ENCODE measurements at regions not wholly inside any gene's neighbourhood (a gene's known extent, or its start where the extent isn't known, plus 50 kb on each side); places are given as distances from the start of the nearest gene placed in this dataset.

- Histone ChIP-seq H3K4me3 (ENCODE audit: low read depth in 1 of 5, low read length in 5 of 5) (no peak overlapping the region), H3K9ac (ENCODE audit: low read length in 5 of 5) (no peak overlapping the region), H3K36me3 (ENCODE audit: control insufficient read depth in 5 of 5, insufficient read depth in 5 of 5, low read length in 5 of 5) (no peaks in the 10 kb centered on the region), H3K9me3 (ENCODE audit: control insufficient read depth in 5 of 5, low read length in 5 of 5) (peaks cover 0 to 2% (median 0%) of the 10 kb centered on the region in 5 donors), H3K4me1 (ENCODE audit: control insufficient read depth in 5 of 5, insufficient read depth in 5 of 5, low read length in 5 of 5) (no peaks in the 10 kb centered on the region), H3K27me3 (ENCODE audit: control insufficient read depth in 5 of 5, insufficient read depth in 4 of 5, low read length in 5 of 5) (no peaks in the 10 kb centered on the region), H3K27ac (ENCODE audit: low read depth, low read length) (no peak overlapping the region)
Measured at GRCh38 chr5:166505544-166505943, 1785.9 kb upstream of the WWC1 start.

- Histone ChIP-seq H3K27me3 (ENCODE audit: control insufficient read depth in 5 of 5, insufficient read depth in 4 of 5, low read length in 5 of 5) (no peaks in the 10 kb centered on the region), H3K36me3 (ENCODE audit: control insufficient read depth in 5 of 5, insufficient read depth in 5 of 5, low read length in 5 of 5) (no peaks in the 10 kb centered on the region), H3K27ac (ENCODE audit: low read depth, low read length) (no peak overlapping the region), H3K9ac (ENCODE audit: low read length in 5 of 5) (no peak overlapping the region), H3K9me3 (ENCODE audit: control insufficient read depth in 5 of 5, low read length in 5 of 5) (peaks cover 0 to 2% (median 0%) of the 10 kb centered on the region in 5 donors), H3K4me1 (ENCODE audit: control insufficient read depth in 5 of 5, insufficient read depth in 5 of 5, low read length in 5 of 5) (no peaks in the 10 kb centered on the region), H3K4me3 (ENCODE audit: low read depth in 1 of 5, low read length in 5 of 5) (no peak overlapping the region)
Measured at GRCh38 chr5:166507810-166508425, 1783.5 kb upstream of the WWC1 start.

GRCh38 chr5:166509085-166509484, 1782.4 kb upstream of the WWC1 start:
- Histone ChIP-seq H3K9me3 (ENCODE audit: control insufficient read depth in 5 of 5, low read length in 5 of 5) (peaks cover 0 to 2% (median 0%) of the 10 kb centered on the region in 5 donors), H3K27me3 (ENCODE audit: control insufficient read depth in 5 of 5, insufficient read depth in 4 of 5, low read length in 5 of 5) (no peaks in the 10 kb centered on the region), H3K9ac (ENCODE audit: low read length in 5 of 5) (no peak overlapping the region), H3K4me3 (ENCODE audit: low read depth in 1 of 5, low read length in 5 of 5) (no peak overlapping the region), H3K36me3 (ENCODE audit: control insufficient read depth in 5 of 5, insufficient read depth in 5 of 5, low read length in 5 of 5) (no peaks in the 10 kb centered on the region), H3K4me1 (ENCODE audit: control insufficient read depth in 5 of 5, insufficient read depth in 5 of 5, low read length in 5 of 5) (no peaks in the 10 kb centered on the region), H3K27ac (ENCODE audit: low read depth, low read length) (no peak overlapping the region)

GRCh38 chr5:166517976-166518375, 1773.5 kb upstream of the WWC1 start:
- H3K27ac ChIP-seq (ENCODE audit: low read depth, low read length) = no peak overlapping the region
- no peak overlapping the region for H3K4me3 ChIP-seq (ENCODE audit: low read depth in 1 of 5, low read length in 5 of 5)
- peaks cover 0 to 2% (median 0%) of the 10 kb centered on the region in 5 donors for H3K27me3 ChIP-seq (ENCODE audit: control insufficient read depth in 5 of 5, insufficient read depth in 4 of 5, low read length in 5 of 5)
- H3K9ac ChIP-seq (ENCODE audit: low read length in 5 of 5) = no peak overlapping the region
- H3K9me3 ChIP-seq (ENCODE audit: control insufficient read depth in 5 of 5, low read length in 5 of 5) = no peaks in the 10 kb centered on the region
- no peaks in the 10 kb centered on the region for H3K36me3 ChIP-seq (ENCODE audit: control insufficient read depth in 5 of 5, insufficient read depth in 5 of 5, low read length in 5 of 5)
- H3K4me1 ChIP-seq (ENCODE audit: control insufficient read depth in 5 of 5, insufficient read depth in 5 of 5, low read length in 5 of 5) = no peaks in the 10 kb centered on the region

GRCh38 chr5:166523206-166523605, 1768.2 kb upstream of the WWC1 start:
- Histone ChIP-seq H3K36me3 (ENCODE audit: control insufficient read depth in 5 of 5, insufficient read depth in 5 of 5, low read length in 5 of 5) (no peaks in the 10 kb centered on the region), H3K4me3 (ENCODE audit: low read depth in 1 of 5, low read length in 5 of 5) (no peak overlapping the region), H3K27ac (ENCODE audit: low read depth, low read length) (no peak overlapping the region), H3K9me3 (ENCODE audit: control insufficient read depth in 5 of 5, low read length in 5 of 5) (peaks cover 0 to 3% (median 0%) of the 10 kb centered on the region in 5 donors), H3K27me3 (ENCODE audit: control insufficient read depth in 5 of 5, insufficient read depth in 4 of 5, low read length in 5 of 5) (peaks cover 0 to 2% (median 0%) of the 10 kb centered on the region in 5 donors), H3K9ac (ENCODE audit: low read length in 5 of 5) (no peak overlapping the region), H3K4me1 (ENCODE audit: control insufficient read depth in 5 of 5, insufficient read depth in 5 of 5, low read length in 5 of 5) (no peaks in the 10 kb centered on the region)

- Histone ChIP-seq H3K36me3 (ENCODE audit: control insufficient read depth in 5 of 5, insufficient read depth in 5 of 5, low read length in 5 of 5) (no peaks in the 10 kb centered on the region), H3K9ac (ENCODE audit: low read length in 5 of 5) (no peak overlapping the region), H3K9me3 (ENCODE audit: control insufficient read depth in 5 of 5, low read length in 5 of 5) (peaks cover 0 to 3% (median 0%) of the 10 kb centered on the region in 5 donors), H3K27me3 (ENCODE audit: control insufficient read depth in 5 of 5, insufficient read depth in 4 of 5, low read length in 5 of 5) (no peaks in the 10 kb centered on the region), H3K4me1 (ENCODE audit: control insufficient read depth in 5 of 5, insufficient read depth in 5 of 5, low read length in 5 of 5) (no peaks in the 10 kb centered on the region), H3K4me3 (ENCODE audit: low read depth in 1 of 5, low read length in 5 of 5) (no peak overlapping the region), H3K27ac (ENCODE audit: low read depth, low read length) (no peak overlapping the region)
Measured at GRCh38 chr5:166529200-166529599, 1762.2 kb upstream of the WWC1 start.

- no peaks in the 10 kb centered on the region for H3K4me1 ChIP-seq (ENCODE audit: control insufficient read depth in 5 of 5, insufficient read depth in 5 of 5, low read length in 5 of 5)
- H3K27ac ChIP-seq (ENCODE audit: low read depth, low read length) = no peak overlapping the region
- no peak overlapping the region for H3K4me3 ChIP-seq (ENCODE audit: low read depth in 1 of 5, low read length in 5 of 5)
- no peaks in the 10 kb centered on the region for H3K27me3 ChIP-seq (ENCODE audit: control insufficient read depth in 5 of 5, insufficient read depth in 4 of 5, low read length in 5 of 5)
- H3K9me3 ChIP-seq (ENCODE audit: control insufficient read depth in 5 of 5, low read length in 5 of 5) = no peaks in the 10 kb centered on the region
- no peak overlapping the region for H3K9ac ChIP-seq (ENCODE audit: low read length in 5 of 5)
- no peaks in the 10 kb centered on the region for H3K36me3 ChIP-seq (ENCODE audit: control insufficient read depth in 5 of 5, insufficient read depth in 5 of 5, low read length in 5 of 5)
Measured at GRCh38 chr5:166532456-166533220, 1758.8 kb upstream of the WWC1 start.

GRCh38 chr5:166535641-166536040, 1755.8 kb upstream of the WWC1 start:
- no peak overlapping the region for H3K9ac ChIP-seq (ENCODE audit: low read length in 5 of 5)
- no peak overlapping the region for H3K4me3 ChIP-seq (ENCODE audit: low read depth in 1 of 5, low read length in 5 of 5)
- peaks cover 0 to 7% (median 0%) of the 10 kb centered on the region in 5 donors for H3K9me3 ChIP-seq (ENCODE audit: control insufficient read depth in 5 of 5, low read length in 5 of 5)
- no peak overlapping the region for H3K27ac ChIP-seq (ENCODE audit: low read depth, low read length)
- H3K27me3 ChIP-seq (ENCODE audit: control insufficient read depth in 5 of 5, insufficient read depth in 4 of 5, low read length in 5 of 5) = no peaks in the 10 kb centered on the region
- H3K4me1 ChIP-seq (ENCODE audit: control insufficient read depth in 5 of 5, insufficient read depth in 5 of 5, low read length in 5 of 5) = peaks cover 0 to 5% (median 0%) of the 10 kb centered on the region in 5 donors
- no peaks in the 10 kb centered on the region for H3K36me3 ChIP-seq (ENCODE audit: control insufficient read depth in 5 of 5, insufficient read depth in 5 of 5, low read length in 5 of 5)

- H3K27me3 ChIP-seq (ENCODE audit: control insufficient read depth in 5 of 5, insufficient read depth in 4 of 5, low read length in 5 of 5) = no peaks in the 10 kb centered on the region
- peaks cover 0 to 7% (median 0%) of the 10 kb centered on the region in 5 donors for H3K9me3 ChIP-seq (ENCODE audit: control insufficient read depth in 5 of 5, low read length in 5 of 5)
- no peaks in the 10 kb centered on the region for H3K36me3 ChIP-seq (ENCODE audit: control insufficient read depth in 5 of 5, insufficient read depth in 5 of 5, low read length in 5 of 5)
- H3K27ac ChIP-seq (ENCODE audit: low read depth, low read length) = no peak overlapping the region
- H3K4me1 ChIP-seq (ENCODE audit: control insufficient read depth in 5 of 5, insufficient read depth in 5 of 5, low read length in 5 of 5) = peaks cover 0 to 5% (median 0%) of the 10 kb centered on the region in 5 donors
- no peak overlapping the region for H3K4me3 ChIP-seq (ENCODE audit: low read depth in 1 of 5, low read length in 5 of 5)
- H3K9ac ChIP-seq (ENCODE audit: low read length in 5 of 5) = no peak overlapping the region
Measured at GRCh38 chr5:166540156-166540555, 1751.3 kb upstream of the WWC1 start.

- no peaks in the 10 kb centered on the region for H3K27me3 ChIP-seq (ENCODE audit: control insufficient read depth in 5 of 5, insufficient read depth in 4 of 5, low read length in 5 of 5)
- no peak overlapping the region for H3K4me3 ChIP-seq (ENCODE audit: low read depth in 1 of 5, low read length in 5 of 5)
- H3K9ac ChIP-seq (ENCODE audit: low read length in 5 of 5) = no peak overlapping the region
- peaks cover 0 to 2% (median 0%) of the 10 kb centered on the region in 5 donors for H3K9me3 ChIP-seq (ENCODE audit: control insufficient read depth in 5 of 5, low read length in 5 of 5)
- no peak overlapping the region for H3K27ac ChIP-seq (ENCODE audit: low read depth, low read length)
- H3K36me3 ChIP-seq (ENCODE audit: control insufficient read depth in 5 of 5, insufficient read depth in 5 of 5, low read length in 5 of 5) = no peaks in the 10 kb centered on the region
- no peaks in the 10 kb centered on the region for H3K4me1 ChIP-seq (ENCODE audit: control insufficient read depth in 5 of 5, insufficient read depth in 5 of 5, low read length in 5 of 5)
Measured at GRCh38 chr5:166551384-166551783, 1740.1 kb upstream of the WWC1 start.

All from subcutaneous abdominal adipose tissue (tissue), 5 donors.